ENCODE measurements at regions not wholly inside any gene's neighbourhood (a gene's known extent, or its start where the extent isn't known, plus 50 kb on each side); places are given as distances from the start of the nearest gene placed in this dataset.

- TF ChIP-seq EZH2 (IDR thresholded peaks at IDR 0.05; ENCODE audit: borderline replicate concordance, low read depth, low read length, poor library complexity, severe bottlenecking): no peak
- TF ChIP-seq CTCF (conservative IDR thresholded peaks at IDR 0.05; ENCODE audit: low read depth, low read length): no peak
Measured at GRCh38 chr14:26328791-26329190, 269.0 kb downstream of the NOVA1 start.

All from A673 (cell line).